Loucy (cell line): ENCODE measurements at regions not wholly inside any gene's neighbourhood (a gene's known extent, or its start where the extent isn't known, plus 50 kb on each side); places are given as distances from the start of the nearest gene placed in this dataset.

Source experiments
- H2AFZ ChIP-seq: fragments of 200-600 bp; sonication (generic); 2 replicates; pipeline ENCODE4 v1.6.0; 2016; ENCODE audit warnings: antibody characterized with exemption, mild to moderate bottlenecking, low read length, moderate library complexity
- H3F3A ChIP-seq: fragments of 200-600 bp; 2 replicates; pipeline ENCODE4 v1.6.0; 2016; ENCODE audit warnings: antibody characterized with exemption, low read depth, mild to moderate bottlenecking
- H3K27me3 ChIP-seq: fragments of 200-600 bp; sonication (generic); 2 replicates; pipeline ENCODE4 v1.6.1; 2014; ENCODE audit warnings: low read length, mild to moderate bottlenecking; ENCODE audit not compliant: insufficient read depth, poor library complexity, severe bottlenecking
- H3K36me3 ChIP-seq: fragments of 200-600 bp; sonication (generic); 2 replicates; pipeline ENCODE4 v1.6.1; 2016; ENCODE audit warnings: low read length; ENCODE audit not compliant: insufficient read depth
- H3K4me1 ChIP-seq: fragments of 200-600 bp; sonication (generic); 2 replicates; pipeline ENCODE4 v1.5.1; 2014; ENCODE audit warnings: low read length, mild to moderate bottlenecking; ENCODE audit not compliant: insufficient read depth, poor library complexity, severe bottlenecking
- H3K4me2 ChIP-seq: fragments of 200-600 bp; sonication (generic); 2 replicates; pipeline ENCODE4 v1.6.0; 2014; ENCODE audit warnings: antibody characterized with exemption, low read length, low read depth, mild to moderate bottlenecking; ENCODE audit not compliant: poor library complexity, severe bottlenecking
- H3K4me3 ChIP-seq: fragments of 200-600 bp; sonication (generic); 2 replicates; pipeline ENCODE4 v1.5.1; 2014; ENCODE audit warnings: low read length, mild to moderate bottlenecking, mixed read lengths; ENCODE audit not compliant: poor library complexity, severe bottlenecking
- H3K79me2 ChIP-seq: fragments of 200-600 bp; sonication (generic); 2 replicates; pipeline ENCODE4 v1.6.1; 2014; ENCODE audit warnings: low read length; ENCODE audit not compliant: insufficient read depth
- H3K9ac ChIP-seq: fragments of 200-600 bp; sonication (generic); 2 replicates; pipeline ENCODE4 v1.6.0; 2014; ENCODE audit warnings: mild to moderate bottlenecking, low read depth, low read length, moderate library complexity; ENCODE audit not compliant: poor library complexity, severe bottlenecking
- H3K9me2 ChIP-seq: fragments of 200-600 bp; sonication (generic); replicated peaks from 2 replicates; pipeline ENCODE4 v1.6.1; 2016; ENCODE audit warnings: low read depth, low read length, mixed read lengths
- H3K9me3 ChIP-seq: fragments of 200-600 bp; sonication (generic); 2 replicates; pipeline ENCODE4 v1.6.1; 2014; ENCODE audit warnings: mild to moderate bottlenecking, antibody characterized with exemption, low read length, low read depth; ENCODE audit not compliant: insufficient read depth
- H4K20me1 ChIP-seq: fragments of 200-600 bp; sonication (generic); 2 replicates; pipeline ENCODE4 v1.6.0; 2014; ENCODE audit warnings: antibody characterized with exemption, low read length, mild to moderate bottlenecking; ENCODE audit not compliant: insufficient read depth, poor library complexity, severe bottlenecking
- CTCF ChIP-seq: fragments of 200-600 bp; sonication (generic); conservative IDR thresholded peaks from 2 replicates; pipeline ENCODE4 v1.5.1; 2014; ENCODE audit warnings: mild to moderate bottlenecking, antibody characterized with exemption, low read length
- EZH2phosphoT487 ChIP-seq: fragments of 200-600 bp; IDR thresholded peaks from 2 replicates; pipeline ENCODE4 v1.6.1; 2018; ENCODE audit warnings: antibody characterized with exemption, mild to moderate bottlenecking, moderate library complexity, borderline replicate concordance

DNA sequence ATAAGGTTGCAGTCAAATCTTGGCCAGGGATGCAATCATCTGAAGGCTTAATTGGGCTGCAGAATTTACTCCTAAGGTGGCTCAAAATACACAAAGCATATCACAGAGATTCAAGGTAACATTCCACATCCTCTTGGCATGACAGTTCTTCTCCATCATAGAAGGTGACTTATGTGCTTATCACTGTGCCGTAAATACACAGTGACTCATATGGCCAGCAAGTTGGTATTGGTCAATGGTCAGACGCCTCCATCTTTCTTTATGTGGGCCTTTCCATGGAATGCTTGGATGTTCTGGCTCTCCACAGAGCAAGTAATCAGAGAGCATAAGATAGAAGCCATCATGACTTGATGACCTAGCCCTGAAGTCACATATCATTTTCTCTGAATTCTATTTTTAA is 168.8 kb upstream of the ST8SIA2 start:
- Histone ChIP-seq H3K4me1 (no peaks in the 10 kb centered on the region), H3K4me2 (no peak overlapping the region), H3K27me3 (no peaks in the 10 kb centered on the region), H3K4me3 (no peak overlapping the region), H3K79me2 (no peaks in the 10 kb centered on the region), H2AFZ (no peak overlapping the region), H3K9me2 (no peaks in the 10 kb centered on the region), H3K9ac (no peak overlapping the region), H3K36me3 (no peaks in the 10 kb centered on the region), H3F3A (no peaks in the 10 kb centered on the region), H4K20me1 (no peaks in the 10 kb centered on the region), H3K9me3 (no peaks in the 10 kb centered on the region)
- TF ChIP-seq CTCF (no peak), EZH2phosphoT487 (no peak)

DNA sequence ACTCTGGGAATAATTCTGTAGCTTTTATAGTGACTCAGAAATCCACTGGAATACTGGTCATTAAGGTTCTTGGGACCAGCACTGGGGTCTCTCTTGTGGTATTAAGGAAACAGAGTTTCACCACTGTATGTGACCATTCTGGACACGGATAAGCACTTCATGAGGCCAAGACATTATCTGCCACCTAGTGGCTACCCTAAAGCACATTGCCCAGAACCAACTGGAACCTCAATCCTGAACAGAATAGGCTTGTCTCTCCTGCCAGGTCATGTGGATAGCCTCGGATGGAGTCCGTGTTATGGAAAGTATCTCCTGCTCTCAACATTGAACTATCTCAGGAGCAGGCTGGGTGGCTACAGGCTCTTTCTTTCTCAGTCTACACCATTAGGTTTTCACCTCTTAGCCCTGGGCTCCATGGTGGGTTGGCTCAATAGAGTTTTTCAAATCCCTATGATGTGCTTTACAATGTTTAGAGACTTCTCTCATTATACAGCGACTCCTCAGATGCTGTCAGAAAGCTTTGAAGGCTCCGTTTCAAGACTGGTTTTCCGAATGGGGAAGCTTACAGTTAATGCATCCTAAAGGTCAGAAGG is 167.6 kb upstream of the ST8SIA2 start:
- no peak overlapping the region for H2AFZ ChIP-seq
- H3K4me1 ChIP-seq: no peaks in the 10 kb centered on the region
- H3F3A ChIP-seq: no peaks in the 10 kb centered on the region
- H3K9me2 ChIP-seq: no peaks in the 10 kb centered on the region
- no peaks in the 10 kb centered on the region for H4K20me1 ChIP-seq
- no peaks in the 10 kb centered on the region for H3K27me3 ChIP-seq
- H3K79me2 ChIP-seq: no peaks in the 10 kb centered on the region
- H3K9me3 ChIP-seq: no peaks in the 10 kb centered on the region
- H3K4me2 ChIP-seq: no peak overlapping the region
- TF ChIP-seq EZH2phosphoT487: no peak
- peak; percentile 71 for TF ChIP-seq CTCF
- no peaks in the 10 kb centered on the region for H3K36me3 ChIP-seq
- H3K9ac ChIP-seq: no peak overlapping the region
- H3K4me3 ChIP-seq: no peak overlapping the region

GRCh38 chr15:92228830-92229229 is 164.9 kb upstream of the ST8SIA2 start:
- no peak overlapping the region for H3K4me2 ChIP-seq
- no peaks in the 10 kb centered on the region for H3K36me3 ChIP-seq
- TF ChIP-seq EZH2phosphoT487 (no peak), CTCF (no peak)
- no peaks in the 10 kb centered on the region for H3K79me2 ChIP-seq
- H3F3A ChIP-seq: no peaks in the 10 kb centered on the region
- no peaks in the 10 kb centered on the region for H3K27me3 ChIP-seq
- H2AFZ ChIP-seq: no peak overlapping the region
- no peaks in the 10 kb centered on the region for H3K9me2 ChIP-seq
- H3K4me1 ChIP-seq: no peaks in the 10 kb centered on the region
- no peaks in the 10 kb centered on the region for H4K20me1 ChIP-seq
- H3K4me3 ChIP-seq: no peak overlapping the region
- H3K9ac ChIP-seq: no peak overlapping the region
- H3K9me3 ChIP-seq: no peaks in the 10 kb centered on the region
